SK-N-SH treated with all-trans-retinoic acid at 6 μM for 48 hours (cell line): ENCODE measurements at regions not wholly inside any gene's neighbourhood (a gene's known extent, or its start where the extent isn't known, plus 50 kb on each side); places are given as distances from the start of the nearest gene placed in this dataset.
"Not testable (repeated sequence)": the region's sequence is repeated elsewhere in the genome, so short reads cannot be mapped to it uniquely, and the experiment has no call there.

Experiments used
- ATAC-seq: fragments of 200-7000 bp; cut with Tn5 transposase; 3 replicates; pipeline ENCODE4 v1.9.1; 2020; ENCODE audit warnings: mild to moderate bottlenecking, moderate library complexity
- ARNTL ChIP-seq: fragments of 450-650 bp; formaldehyde crosslinking; IDR thresholded peaks from 2 replicates; pipeline ENCODE4 v1.5.0; 2020; ENCODE audit warnings: low read depth, mild to moderate bottlenecking, moderate library complexity, borderline replicate concordance
- BACH2 ChIP-seq: fragments of 250-450 bp; sonication (Bioruptor Pico); IDR thresholded peaks from 2 replicates; pipeline ENCODE4 v1.9.0; 2021; ENCODE audit warnings: mild to moderate bottlenecking, borderline replicate concordance
- CSDC2 ChIP-seq: fragments of 250-450 bp; sonication (Bioruptor Pico); IDR thresholded peaks from 2 replicates; pipeline ENCODE4 v1.5.0; 2020; ENCODE audit warnings: mild to moderate bottlenecking, moderate library complexity
- GLIS3 ChIP-seq: fragments of 250-450 bp; sonication (Bioruptor Pico); IDR thresholded peaks from 2 replicates; pipeline ENCODE4 v1.5.0; 2020; ENCODE audit warnings: mild to moderate bottlenecking, moderate library complexity
- ISL1 ChIP-seq: fragments of 250-450 bp; sonication (Bioruptor Pico); IDR thresholded peaks from 2 replicates; pipeline ENCODE4 v2.1.2; 2022; ENCODE audit warnings: mild to moderate bottlenecking, moderate library complexity
- RARB ChIP-seq: fragments of 250-450 bp; sonication (Bioruptor Pico); IDR thresholded peaks from 2 replicates; pipeline ENCODE4 v1.8.0; 2021; ENCODE audit warnings: mild to moderate bottlenecking, moderate library complexity
- SNAI2 ChIP-seq: fragments of 250-450 bp; sonication (Bioruptor Pico); IDR thresholded peaks from 2 replicates; pipeline ENCODE4 v1.5.0; 2020; ENCODE audit warnings: mild to moderate bottlenecking, moderate library complexity
- TCF4 ChIP-seq: fragments of 250-450 bp; sonication (Bioruptor Pico); IDR thresholded peaks from 2 replicates; pipeline ENCODE4 v1.8.0; 2021; ENCODE audit warnings: mild to moderate bottlenecking, moderate library complexity, borderline replicate concordance
- TOX ChIP-seq: fragments of 250-450 bp; sonication (Bioruptor Pico); IDR thresholded peaks from 2 replicates; pipeline ENCODE4 v1.8.0; 2021; ENCODE audit warnings: mild to moderate bottlenecking, moderate library complexity, borderline replicate concordance
- ZC3H10 ChIP-seq: fragments of 250-450 bp; sonication (Bioruptor Pico); IDR thresholded peaks from 2 replicates; pipeline ENCODE4 v1.5.1; 2021; ENCODE audit warnings: mild to moderate bottlenecking, moderate library complexity
- ZFP3 ChIP-seq: fragments of 250-450 bp; sonication (Bioruptor Pico); IDR thresholded peaks from 2 replicates; pipeline ENCODE4 v1.5.0; 2020; ENCODE audit warnings: mild to moderate bottlenecking, moderate library complexity
- ZFP30 ChIP-seq: fragments of 450-650 bp; formaldehyde crosslinking; IDR thresholded peaks from 2 replicates; pipeline ENCODE4 v1.5.0; 2022; ENCODE audit warnings: mild to moderate bottlenecking, moderate library complexity
- ZNF70 ChIP-seq: fragments of 450-650 bp; formaldehyde crosslinking; IDR thresholded peaks from 2 replicates; pipeline ENCODE4 v1.5.0; 2020; ENCODE audit warnings: mild to moderate bottlenecking, moderate library complexity
- ZNF8 ChIP-seq: fragments of 450-650 bp; formaldehyde crosslinking; IDR thresholded peaks from 2 replicates; pipeline ENCODE4 v1.5.0; 2020; ENCODE audit warnings: mild to moderate bottlenecking, moderate library complexity
- TF ChIP-seq, protein P1 (sequence below): fragments of 250-450 bp; sonication (Bioruptor Pico); IDR thresholded peaks from 2 replicates; pipeline ENCODE4 v1.8.0; 2021; ENCODE audit warnings: low read depth, mild to moderate bottlenecking, moderate library complexity, borderline replicate concordance
- TF ChIP-seq, protein P2 (sequence below): fragments of 250-450 bp; sonication (Bioruptor Pico); IDR thresholded peaks from 2 replicates; pipeline ENCODE4 v1.5.0; 2020; ENCODE audit warnings: mild to moderate bottlenecking, moderate library complexity
- TF ChIP-seq, protein P3 (sequence below): fragments of 250-450 bp; sonication (Bioruptor Pico); IDR thresholded peaks from 2 replicates; pipeline ENCODE4 v1.5.1; 2020; ENCODE audit warnings: low read depth, mild to moderate bottlenecking, moderate library complexity
- TF ChIP-seq, protein P4 (sequence below): fragments of 250-450 bp; sonication (Bioruptor Pico); IDR thresholded peaks from 2 replicates; pipeline ENCODE4 v1.8.0; 2020; ENCODE audit warnings: mild to moderate bottlenecking, moderate library complexity, borderline replicate concordance

DNA sequence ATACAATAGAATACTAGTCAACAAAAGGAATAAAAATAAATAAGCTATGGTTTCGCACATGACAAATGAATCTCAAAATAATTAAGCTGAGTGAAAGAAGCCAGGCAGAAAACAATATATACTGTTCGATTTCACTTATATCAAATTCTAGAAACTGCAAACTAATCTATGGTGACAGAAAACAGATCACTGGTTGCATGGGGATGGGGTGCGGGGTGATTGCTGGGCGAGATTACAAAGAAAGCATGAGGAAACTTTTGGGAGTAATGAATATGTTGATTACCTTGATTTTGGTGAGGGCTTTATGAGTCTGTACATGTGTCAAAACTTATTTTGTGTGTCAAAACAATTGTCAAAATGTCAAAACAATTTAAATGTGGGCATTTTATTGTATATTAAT lies 135.6 kb downstream of the GPR85 start (continued):
- TF ChIP-seq, protein P1, sequence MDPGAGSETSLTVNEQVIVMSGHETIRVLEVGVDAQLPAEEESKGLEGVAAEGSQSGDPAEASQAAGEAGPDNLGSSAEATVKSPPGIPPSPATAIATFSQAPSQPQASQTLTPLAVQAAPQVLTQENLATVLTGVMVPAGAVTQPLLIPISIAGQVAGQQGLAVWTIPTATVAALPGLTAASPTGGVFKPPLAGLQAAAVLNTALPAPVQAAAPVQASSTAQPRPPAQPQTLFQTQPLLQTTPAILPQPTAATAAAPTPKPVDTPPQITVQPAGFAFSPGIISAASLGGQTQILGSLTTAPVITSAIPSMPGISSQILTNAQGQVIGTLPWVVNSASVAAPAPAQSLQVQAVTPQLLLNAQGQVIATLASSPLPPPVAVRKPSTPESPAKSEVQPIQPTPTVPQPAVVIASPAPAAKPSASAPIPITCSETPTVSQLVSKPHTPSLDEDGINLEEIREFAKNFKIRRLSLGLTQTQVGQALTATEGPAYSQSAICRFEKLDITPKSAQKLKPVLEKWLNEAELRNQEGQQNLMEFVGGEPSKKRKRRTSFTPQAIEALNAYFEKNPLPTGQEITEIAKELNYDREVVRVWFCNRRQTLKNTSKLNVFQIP = no peak
- TF ChIP-seq TOX (CRISPR knock-in tag) = no peak
- TF ChIP-seq GLIS3 (CRISPR knock-in tag) = no peak
- TF ChIP-seq ZC3H10 (CRISPR knock-in tag) = no peak
- no peak for TF ChIP-seq ZNF8 (CRISPR knock-in tag)

DNA sequence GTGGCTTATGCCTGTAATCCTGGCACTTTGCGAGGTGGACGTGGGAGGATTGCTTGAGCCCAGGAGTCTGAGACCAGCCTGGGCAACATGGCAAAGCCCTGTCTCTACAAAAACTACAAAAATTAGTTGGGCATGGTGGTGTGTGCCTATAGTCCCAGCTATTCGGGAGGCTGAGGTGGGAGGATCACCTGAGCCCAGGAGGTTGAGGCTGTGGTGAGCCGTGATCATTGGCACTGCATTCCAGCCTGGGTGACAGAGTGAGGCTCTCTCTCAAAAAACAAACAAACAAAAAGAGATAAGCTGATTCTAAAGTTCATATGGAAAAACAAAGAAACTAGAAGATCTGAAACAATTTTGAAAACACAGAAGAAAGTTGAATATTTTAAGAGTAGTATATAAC lies 136.9 kb downstream of the GPR85 start:
- ATAC-seq = not testable (repeated sequence)

DNA sequence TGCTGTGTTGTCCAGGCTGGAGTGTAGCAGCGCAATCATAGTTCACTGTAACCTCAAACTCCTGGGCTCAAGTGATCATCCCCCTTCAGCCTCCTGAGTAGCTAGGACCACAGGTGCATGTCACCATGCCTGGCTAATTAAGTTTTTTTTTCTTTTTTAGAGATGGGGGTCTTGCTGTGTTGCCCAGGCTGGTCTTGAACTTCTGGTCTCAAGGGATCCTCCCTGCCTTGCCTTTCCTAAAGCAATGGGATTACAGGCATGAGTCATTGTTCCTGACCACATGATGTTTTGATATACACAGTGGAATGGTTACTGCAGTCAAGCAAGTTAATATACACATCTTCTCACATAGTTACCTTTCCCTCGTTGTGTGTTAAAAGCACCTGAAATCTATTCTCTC lies 140.3 kb downstream of the GPR85 start:
- ATAC-seq = no peak
- TF ChIP-seq ZC3H10 (CRISPR knock-in tag) = no peak
- no peak for TF ChIP-seq ARNTL (CRISPR knock-in tag)
- no peak for TF ChIP-seq ZNF8 (CRISPR knock-in tag)
- TF ChIP-seq, protein P2, sequence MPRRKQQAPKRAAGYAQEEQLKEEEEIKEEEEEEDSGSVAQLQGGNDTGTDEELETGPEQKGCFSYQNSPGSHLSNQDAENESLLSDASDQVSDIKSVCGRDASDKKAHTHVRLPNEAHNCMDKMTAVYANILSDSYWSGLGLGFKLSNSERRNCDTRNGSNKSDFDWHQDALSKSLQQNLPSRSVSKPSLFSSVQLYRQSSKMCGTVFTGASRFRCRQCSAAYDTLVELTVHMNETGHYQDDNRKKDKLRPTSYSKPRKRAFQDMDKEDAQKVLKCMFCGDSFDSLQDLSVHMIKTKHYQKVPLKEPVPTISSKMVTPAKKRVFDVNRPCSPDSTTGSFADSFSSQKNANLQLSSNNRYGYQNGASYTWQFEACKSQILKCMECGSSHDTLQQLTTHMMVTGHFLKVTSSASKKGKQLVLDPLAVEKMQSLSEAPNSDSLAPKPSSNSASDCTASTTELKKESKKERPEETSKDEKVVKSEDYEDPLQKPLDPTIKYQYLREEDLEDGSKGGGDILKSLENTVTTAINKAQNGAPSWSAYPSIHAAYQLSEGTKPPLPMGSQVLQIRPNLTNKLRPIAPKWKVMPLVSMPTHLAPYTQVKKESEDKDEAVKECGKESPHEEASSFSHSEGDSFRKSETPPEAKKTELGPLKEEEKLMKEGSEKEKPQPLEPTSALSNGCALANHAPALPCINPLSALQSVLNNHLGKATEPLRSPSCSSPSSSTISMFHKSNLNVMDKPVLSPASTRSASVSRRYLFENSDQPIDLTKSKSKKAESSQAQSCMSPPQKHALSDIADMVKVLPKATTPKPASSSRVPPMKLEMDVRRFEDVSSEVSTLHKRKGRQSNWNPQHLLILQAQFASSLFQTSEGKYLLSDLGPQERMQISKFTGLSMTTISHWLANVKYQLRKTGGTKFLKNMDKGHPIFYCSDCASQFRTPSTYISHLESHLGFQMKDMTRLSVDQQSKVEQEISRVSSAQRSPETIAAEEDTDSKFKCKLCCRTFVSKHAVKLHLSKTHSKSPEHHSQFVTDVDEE (CRISPR knock-in tag) = no peak
- no peak for TF ChIP-seq ISL1 (CRISPR knock-in tag)
- TF ChIP-seq, protein P3, sequence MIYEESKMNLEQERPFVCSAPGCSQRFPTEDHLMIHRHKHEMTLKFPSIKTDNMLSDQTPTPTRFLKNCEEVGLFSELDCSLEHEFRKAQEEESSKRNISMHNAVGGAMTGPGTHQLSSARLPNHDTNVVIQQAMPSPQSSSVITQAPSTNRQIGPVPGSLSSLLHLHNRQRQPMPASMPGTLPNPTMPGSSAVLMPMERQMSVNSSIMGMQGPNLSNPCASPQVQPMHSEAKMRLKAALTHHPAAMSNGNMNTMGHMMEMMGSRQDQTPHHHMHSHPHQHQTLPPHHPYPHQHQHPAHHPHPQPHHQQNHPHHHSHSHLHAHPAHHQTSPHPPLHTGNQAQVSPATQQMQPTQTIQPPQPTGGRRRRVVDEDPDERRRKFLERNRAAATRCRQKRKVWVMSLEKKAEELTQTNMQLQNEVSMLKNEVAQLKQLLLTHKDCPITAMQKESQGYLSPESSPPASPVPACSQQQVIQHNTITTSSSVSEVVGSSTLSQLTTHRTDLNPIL (CRISPR knock-in tag) = no peak
- TF ChIP-seq BACH2 = no peak
- TF ChIP-seq CSDC2 (CRISPR knock-in tag) = no peak
- TF ChIP-seq ZNF70 (CRISPR knock-in tag) = no peak

DNA sequence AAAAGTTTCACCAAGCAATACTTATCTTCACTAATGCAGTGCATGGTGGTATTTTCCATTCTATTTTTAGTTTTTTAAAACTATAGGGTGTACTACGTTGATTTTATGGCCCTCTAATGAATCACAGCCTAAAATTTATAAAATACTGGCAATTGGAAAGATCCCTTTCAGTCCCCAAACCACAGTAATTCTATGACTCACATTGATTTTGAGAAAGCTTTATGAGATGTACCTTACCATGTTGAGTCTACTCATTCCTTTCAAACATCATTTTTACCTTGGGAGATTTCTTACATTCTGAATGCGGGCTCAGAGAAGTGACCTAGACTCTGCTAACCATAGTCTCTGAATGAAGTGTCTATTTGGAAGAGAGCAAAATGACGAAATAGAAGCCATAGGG lies 141.6 kb downstream of the GPR85 start:
- no peak for ATAC-seq
- TF ChIP-seq GLIS3 (CRISPR knock-in tag) = no peak
- no peak for TF ChIP-seq TCF4 (CRISPR knock-in tag)
- no peak for TF ChIP-seq ZFP3 (CRISPR knock-in tag)
- TF ChIP-seq ARNTL (CRISPR knock-in tag) = no peak
- TF ChIP-seq ZNF8 (CRISPR knock-in tag) = no peak
- TF ChIP-seq SNAI2 (CRISPR knock-in tag) = no peak
- TF ChIP-seq ZFP30 (CRISPR knock-in tag) = no peak
- TF ChIP-seq RARB (CRISPR knock-in tag) = no peak
- no peak for TF ChIP-seq TOX (CRISPR knock-in tag)
- TF ChIP-seq, protein P4, sequence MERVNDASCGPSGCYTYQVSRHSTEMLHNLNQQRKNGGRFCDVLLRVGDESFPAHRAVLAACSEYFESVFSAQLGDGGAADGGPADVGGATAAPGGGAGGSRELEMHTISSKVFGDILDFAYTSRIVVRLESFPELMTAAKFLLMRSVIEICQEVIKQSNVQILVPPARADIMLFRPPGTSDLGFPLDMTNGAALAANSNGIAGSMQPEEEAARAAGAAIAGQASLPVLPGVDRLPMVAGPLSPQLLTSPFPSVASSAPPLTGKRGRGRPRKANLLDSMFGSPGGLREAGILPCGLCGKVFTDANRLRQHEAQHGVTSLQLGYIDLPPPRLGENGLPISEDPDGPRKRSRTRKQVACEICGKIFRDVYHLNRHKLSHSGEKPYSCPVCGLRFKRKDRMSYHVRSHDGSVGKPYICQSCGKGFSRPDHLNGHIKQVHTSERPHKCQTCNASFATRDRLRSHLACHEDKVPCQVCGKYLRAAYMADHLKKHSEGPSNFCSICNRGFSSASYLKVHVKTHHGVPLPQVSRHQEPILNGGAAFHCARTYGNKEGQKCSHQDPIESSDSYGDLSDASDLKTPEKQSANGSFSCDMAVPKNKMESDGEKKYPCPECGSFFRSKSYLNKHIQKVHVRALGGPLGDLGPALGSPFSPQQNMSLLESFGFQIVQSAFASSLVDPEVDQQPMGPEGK (CRISPR knock-in tag) = no peak
- TF ChIP-seq, protein P2 (CRISPR knock-in tag) = no peak
- TF ChIP-seq BACH2 = no peak
